H1 (cell line): ENCODE measurements at regions not wholly inside any gene's neighbourhood (a gene's known extent, or its start where the extent isn't known, plus 50 kb on each side); places are given as distances from the start of the nearest gene placed in this dataset.

Experiments used
- CTCF ChIA-PET: fragments of 300-600 bp; sonication (Branson Sonifier 250); formaldehyde crosslinking; loops from one replicate; lab custom pipeline; 2021; ENCODE audit not compliant: partially characterized antibody; lab: Charles Lee
- POLR2A ChIA-PET: fragments of 300-600 bp; sonication (Branson Sonifier 250); formaldehyde crosslinking; loops from one replicate; lab custom pipeline; 2021; ENCODE audit warnings: inconsistent platforms; ENCODE audit not compliant: partially characterized antibody; lab: Charles Lee
- DNase-seq, 2 experiments: peaks; one replicate each; pipeline versions ENCODE4 v3.0.0 to v3.0.0-alpha.2; 2010 to 2022; ENCODE audit warnings: low spot score in 2 of 2, low read depth in 1 of 2, mixed read lengths in 1 of 2
- FAIRE-seq: peaks from 2 replicates; lab custom pipeline; 2011; peaks lifted over from hg19 to GRCh38; lab: Jason Lieb, UNC
- H2AFZ ChIP-seq: 2 replicates; pipeline ENCODE4 v1.8.1; 2012; ENCODE audit warnings: low read length, inconsistent platforms
- H2AK5ac ChIP-seq: 2 replicates; pipeline ENCODE4 v1.6.1; 2013; ENCODE audit warnings: low read depth, low read length
- H2BK120ac ChIP-seq: replicated peaks from 2 replicates; pipeline ENCODE3; 2013; ENCODE audit warnings: low read depth, low read length, inconsistent platforms
- H2BK12ac ChIP-seq: 2 replicates; pipeline ENCODE4 v1.6.1; 2013; ENCODE audit warnings: low read depth, low read length
- H2BK15ac ChIP-seq: 2 replicates; pipeline ENCODE4 v1.6.1; 2013; ENCODE audit warnings: low read length
- H2BK20ac ChIP-seq: 2 replicates; pipeline ENCODE4 v1.6.1; 2013; ENCODE audit warnings: low read length
- H2BK5ac ChIP-seq: 2 replicates; pipeline ENCODE4 v1.6.1; 2013; ENCODE audit warnings: low read depth, low read length
- H3K14ac ChIP-seq: 2 replicates; pipeline ENCODE4 v1.6.1; 2013; ENCODE audit warnings: inconsistent platforms; ENCODE audit not compliant: insufficient read length
- H3K18ac ChIP-seq: 2 replicates; pipeline ENCODE4 v1.6.1; 2013; ENCODE audit warnings: low read length; ENCODE audit errors: extremely low read depth
- H3K23ac ChIP-seq: 2 replicates; pipeline ENCODE4 v1.6.1; 2013; ENCODE audit warnings: inconsistent platforms; ENCODE audit not compliant: insufficient read length
- H3K23me2 ChIP-seq: 2 replicates; pipeline ENCODE4 v1.6.1; 2013; ENCODE audit warnings: low read depth, low read length
- H3K27ac ChIP-seq: 2 replicates; pipeline ENCODE4 v1.6.1; 2011; ENCODE audit warnings: low read depth, low read length, inconsistent platforms
- H3K27me3 ChIP-seq, 4 experiments: replicated peaks in 1 of 4; 1 replicate in 1 of 4; 2 replicates in 3 of 4; pipeline versions ENCODE4 v1.6.1 to v1.8.1; 2011 to 2013; ENCODE audit warnings: low read length in 3 of 4, mild to moderate bottlenecking in 3 of 4, inconsistent platforms in 2 of 4, mixed read lengths in 2 of 4, moderate library complexity in 1 of 4; ENCODE audit not compliant: control insufficient read depth in 3 of 4, insufficient read depth in 3 of 4; ENCODE audit errors: extremely low read depth in 1 of 4
- H3K36me3 ChIP-seq, 4 experiments: 2 replicates each; pipeline versions ENCODE4 v1.6.1 to v1.8.1; 2011 to 2013; ENCODE audit warnings: mild to moderate bottlenecking in 4 of 4, low read length in 3 of 4, moderate library complexity in 2 of 4, control low read depth in 1 of 4, inconsistent platforms in 1 of 4; ENCODE audit not compliant: insufficient read depth in 4 of 4, control insufficient read depth in 2 of 4
- H3K4ac ChIP-seq: replicated peaks from 2 replicates; pipeline ENCODE3; 2013; ENCODE audit warnings: low read length, low read depth, mixed read lengths, inconsistent platforms; ENCODE audit not compliant: insufficient read length
- H3K4me1 ChIP-seq, 4 experiments: replicated peaks in 1 of 4; 1 replicate in 1 of 4; 2 replicates in 3 of 4; pipeline versions ENCODE4 v1.6.1 to v1.8.1; 2011 to 2013; ENCODE audit warnings: low read length in 3 of 4, inconsistent platforms in 2 of 4, mixed read lengths in 1 of 4; ENCODE audit not compliant: insufficient read depth in 4 of 4, control insufficient read depth in 3 of 4
- H3K4me2 ChIP-seq, 2 experiments: 2 replicates each; pipeline versions ENCODE4 v1.6.1 to v1.8.1; 2011 to 2013; ENCODE audit warnings: low read depth in 2 of 2, low read length in 2 of 2, control low read depth in 1 of 2, inconsistent platforms in 1 of 2, mild to moderate bottlenecking in 1 of 2; ENCODE audit not compliant: insufficient read depth in 1 of 2
- H3K4me3 ChIP-seq, 4 experiments: fragments of 200-600, 300-600 bp in 1 of 4; sonication (generic), shearing (Covaris generic), sonication (Bioruptor Twin) in 1 of 4; 2 replicates each; pipeline versions ENCODE4 v1.5.1 to v1.8.1; 2011 to 2016; ENCODE audit warnings: low read length in 4 of 4, low read depth in 3 of 4, control low read depth in 2 of 4, inconsistent platforms in 2 of 4, mild to moderate bottlenecking in 2 of 4, mixed read lengths in 1 of 4, moderate library complexity in 1 of 4; ENCODE audit not compliant: insufficient read depth in 2 of 4; ENCODE audit errors: extremely low read depth in 1 of 4
- H3K56ac ChIP-seq: replicated peaks from 2 replicates; pipeline ENCODE3; 2013; ENCODE audit warnings: low read depth, mild to moderate bottlenecking, mixed read lengths, low read length, inconsistent platforms; ENCODE audit not compliant: insufficient read length
- H3K79me1 ChIP-seq: 2 replicates; pipeline ENCODE4 v1.6.1; 2013; ENCODE audit warnings: low read depth, low read length, control low read depth
- H3K79me2 ChIP-seq, 2 experiments: 2 replicates each; pipeline versions ENCODE4 v1.6.1 to v1.8.1; 2012 to 2013; ENCODE audit warnings: low read length in 2 of 2, mild to moderate bottlenecking in 2 of 2, inconsistent platforms in 1 of 2; ENCODE audit not compliant: insufficient read depth in 2 of 2, control insufficient read depth in 1 of 2
- H3K9ac ChIP-seq, 4 experiments: replicated peaks in 1 of 4; 1 replicate in 1 of 4; 2 replicates in 3 of 4; pipeline versions ENCODE4 v1.6.1 to v1.8.1; 2011 to 2013; ENCODE audit warnings: low read depth in 3 of 4, low read length in 3 of 4, control low read depth in 2 of 4, mild to moderate bottlenecking in 2 of 4, moderate library complexity in 2 of 4, inconsistent platforms in 1 of 4; ENCODE audit errors: extremely low read depth in 1 of 4
- H3K9me3 ChIP-seq, 2 experiments: 2 replicates each; pipeline versions ENCODE4 v1.6.1 to v1.8.1; 2012 to 2013; ENCODE audit warnings: mild to moderate bottlenecking in 2 of 2, moderate library complexity in 2 of 2, control low read depth in 1 of 2, inconsistent platforms in 1 of 2, low read depth in 1 of 2, low read length in 1 of 2, mixed read lengths in 1 of 2; ENCODE audit not compliant: insufficient read depth in 2 of 2
- H4K20me1 ChIP-seq, 2 experiments: replicated peaks in 1 of 2; 2 replicates each; pipeline versions ENCODE3 to v1.8.1; 2011 to 2013; ENCODE audit warnings: inconsistent platforms in 2 of 2, low read length in 2 of 2, mild to moderate bottlenecking in 1 of 2; ENCODE audit not compliant: insufficient read depth in 2 of 2, control insufficient read depth in 1 of 2
- H4K5ac ChIP-seq: 2 replicates; pipeline ENCODE4 v1.6.1; 2013; ENCODE audit warnings: low read length, low read depth, mixed read lengths, inconsistent platforms; ENCODE audit not compliant: insufficient read length
- H4K8ac ChIP-seq: 2 replicates; pipeline ENCODE4 v1.8.0; 2013; ENCODE audit warnings: mild to moderate bottlenecking, moderate library complexity, low read length, inconsistent platforms; ENCODE audit not compliant: insufficient read depth; ENCODE audit errors: extremely low read depth
- H4K91ac ChIP-seq: replicated peaks from 2 replicates; pipeline ENCODE3; 2013; ENCODE audit warnings: low read length, mixed read lengths, inconsistent platforms; ENCODE audit not compliant: insufficient read length
- BACH1 ChIP-seq: IDR thresholded peaks from 2 replicates; pipeline ENCODE4 v1.6.1; 2012; ENCODE audit warnings: low read length, improper control_type of control experiment
- EGR1 ChIP-seq: IDR thresholded peaks from 2 replicates; pipeline ENCODE4 v1.6.1; 2011; ENCODE audit warnings: low read depth, low read length, borderline replicate concordance
- KDM1A ChIP-seq: fragments of 200-600, 300-600 bp; sonication (generic); IDR thresholded peaks from 2 replicates; pipeline ENCODE4 v1.7.1; 2016; ENCODE audit warnings: mild to moderate bottlenecking, low read length, borderline replicate concordance
- POLR2A ChIP-seq, 2 experiments: IDR thresholded peaks; 1 replicate in 1 of 2; 2 replicates in 1 of 2; pipeline ENCODE4 v1.6.1; 2011; ENCODE audit warnings: low read depth in 2 of 2, low read length in 2 of 2, mild to moderate bottlenecking in 2 of 2; ENCODE audit errors: control extremely low read depth in 1 of 2
- POU5F1 ChIP-seq: IDR thresholded peaks from 2 replicates; pipeline ENCODE4 v1.6.1; 2011; ENCODE audit warnings: low read depth, mild to moderate bottlenecking, low read length, moderate library complexity
- SIN3A ChIP-seq, 2 experiments: IDR thresholded peaks in 1 of 2; conservative IDR thresholded peaks in 1 of 2; 2 replicates each; pipeline ENCODE4 v1.6.1; 2011 to 2012; ENCODE audit warnings: low read length in 2 of 2, improper control_type of control experiment in 1 of 2, low read depth in 1 of 2, mild to moderate bottlenecking in 1 of 2
- TAF1 ChIP-seq: IDR thresholded peaks from 2 replicates; pipeline ENCODE4 v1.6.1; 2011; ENCODE audit warnings: mild to moderate bottlenecking, low read depth, low read length
- USF2 ChIP-seq: IDR thresholded peaks from 2 replicates; pipeline ENCODE4 v1.6.1; 2011; ENCODE audit warnings: low read length, improper control_type of control experiment
- WGBS, 2 experiments: shearing (Covaris generic) in 1 of 2; methylation state at CpG; one replicate each; pipeline versions ENCODE4 v1.1.6 to v1.1.7; 2013 to 2015; ENCODE audit warnings: low lambda C conversion rate in 2 of 2, mixed read lengths in 2 of 2, inconsistent platforms in 1 of 2, low coverage in 1 of 2, missing lambda C conversion rate in 1 of 2; ENCODE audit not compliant: insufficient replicate concordance in 2 of 2, insufficient coverage in 1 of 2, insufficient read length in 1 of 2; ENCODE audit errors: extremely low coverage in 1 of 2, missing lambda C conversion rate in 1 of 2; 5-methylcytosine and 5-hydroxymethylcytosine counted together

- no peak overlapping the region for H3K23ac ChIP-seq
- no peak overlapping the region for H3K56ac ChIP-seq
- H4K5ac ChIP-seq, result no peak overlapping the region
- no peak overlapping the region for H3K4ac ChIP-seq
- no peaks in the 10 kb centered on the region for H3K36me3 ChIP-seq
- no peaks in the 10 kb centered on the region for H3K79me2 ChIP-seq
- no peak overlapping the region for H3K18ac ChIP-seq
- H2AK5ac ChIP-seq, result no peak overlapping the region
- ChIA-PET POLR2A (no interaction called here), CTCF (interaction anchor here (1.0 to 2.1 kb wide), 3 partner anchors 14 to 31 kb away, joined by 3 to 12 read pairs (median 3); no protein-coding TSS in a partner anchor)
- H3K23me2 ChIP-seq, result no peaks in the 10 kb centered on the region
- DNase-seq, result no peak
- H2BK5ac ChIP-seq, result no peak overlapping the region
- no peak overlapping the region for H3K14ac ChIP-seq
- H3K4me3 ChIP-seq, result no peak overlapping the region
- TF ChIP-seq TAF1 (no peak), EGR1 (no peak), POLR2A (IDR thresholded peaks at IDR 0.05; ENCODE audit: control extremely low read depth in 1 of 2, low read depth in 2 of 2, low read length in 2 of 2) (no peak), BACH1 (no peak), POU5F1 (no peak), USF2 (no peak), KDM1A (no peak), SIN3A (conservative IDR thresholded peaks at IDR 0.05 in 1 of 2, IDR thresholded peaks at IDR 0.05 in 1 of 2; ENCODE audit: low read depth in 1 of 2, low read length in 2 of 2) (no peak)
- no peak overlapping the region for H2AFZ ChIP-seq
- no peak overlapping the region for H3K9ac ChIP-seq
- H4K20me1 ChIP-seq, result no peaks in the 10 kb centered on the region
- H3K4me2 ChIP-seq, result no peak overlapping the region
- H3K27me3 ChIP-seq, result no peaks in the 10 kb centered on the region
- H3K4me1 ChIP-seq, result no peaks in the 10 kb centered on the region
- H2BK15ac ChIP-seq, result no peak overlapping the region
- H3K27ac ChIP-seq, result no peak overlapping the region
- FAIRE-seq, result no peak
- no peak overlapping the region for H2BK20ac ChIP-seq
- no peak overlapping the region for H2BK120ac ChIP-seq
- no peaks in the 10 kb centered on the region for H3K79me1 ChIP-seq
- no peaks in the 10 kb centered on the region for H3K9me3 ChIP-seq
- no peak overlapping the region for H2BK12ac ChIP-seq
- H4K91ac ChIP-seq, result no peak overlapping the region
- H4K8ac ChIP-seq, result no peak overlapping the region
- WGBS, 2 experiments, result 90% methylated on average over 12 of the region's 12 CpGs; no CpG with 5 or more reads in 1 of the 2 experiments
Observed at GRCh38 chr16:55003916-55004315, 73.3 kb downstream of the IRX5 start.
